ENCODE measurements at regions not wholly inside any gene's neighbourhood (a gene's known extent, or its start where the extent isn't known, plus 50 kb on each side); places are given as distances from the start of the nearest gene placed in this dataset.

DNA sequence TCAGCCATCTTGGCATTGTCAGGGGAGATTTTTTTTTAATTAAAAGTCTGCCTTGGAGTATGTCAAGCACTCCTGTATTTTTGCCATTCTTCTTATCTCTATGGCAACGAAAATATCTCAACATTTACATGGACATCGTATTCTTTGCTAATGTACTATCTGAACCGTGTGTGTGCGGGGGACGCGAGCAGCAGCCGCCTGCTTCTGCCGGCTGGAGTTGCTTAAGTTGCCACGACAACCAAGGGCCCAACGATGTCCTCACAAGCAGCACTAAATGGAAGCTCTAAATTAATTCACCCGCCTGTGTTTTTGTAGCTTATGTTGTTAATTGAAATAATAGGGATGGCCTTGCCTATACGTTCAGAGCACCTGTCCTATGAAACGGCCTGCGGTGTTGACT lies 309.5 kb downstream of the TEX29 start:
- TF ChIP-seq, protein P1, sequence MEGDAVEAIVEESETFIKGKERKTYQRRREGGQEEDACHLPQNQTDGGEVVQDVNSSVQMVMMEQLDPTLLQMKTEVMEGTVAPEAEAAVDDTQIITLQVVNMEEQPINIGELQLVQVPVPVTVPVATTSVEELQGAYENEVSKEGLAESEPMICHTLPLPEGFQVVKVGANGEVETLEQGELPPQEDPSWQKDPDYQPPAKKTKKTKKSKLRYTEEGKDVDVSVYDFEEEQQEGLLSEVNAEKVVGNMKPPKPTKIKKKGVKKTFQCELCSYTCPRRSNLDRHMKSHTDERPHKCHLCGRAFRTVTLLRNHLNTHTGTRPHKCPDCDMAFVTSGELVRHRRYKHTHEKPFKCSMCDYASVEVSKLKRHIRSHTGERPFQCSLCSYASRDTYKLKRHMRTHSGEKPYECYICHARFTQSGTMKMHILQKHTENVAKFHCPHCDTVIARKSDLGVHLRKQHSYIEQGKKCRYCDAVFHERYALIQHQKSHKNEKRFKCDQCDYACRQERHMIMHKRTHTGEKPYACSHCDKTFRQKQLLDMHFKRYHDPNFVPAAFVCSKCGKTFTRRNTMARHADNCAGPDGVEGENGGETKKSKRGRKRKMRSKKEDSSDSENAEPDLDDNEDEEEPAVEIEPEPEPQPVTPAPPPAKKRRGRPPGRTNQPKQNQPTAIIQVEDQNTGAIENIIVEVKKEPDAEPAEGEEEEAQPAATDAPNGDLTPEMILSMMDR (conservative IDR thresholded peaks at IDR 0.05; ENCODE audit: low read depth, low read length), result no peak
- no peak for TF ChIP-seq EZH2 (IDR thresholded peaks at IDR 0.05; ENCODE audit: borderline replicate concordance, low read depth, low read length, poor library complexity, severe bottlenecking)
